Endodermal cell (in vitro differentiated cells): ENCODE measurements at regions not wholly inside any gene's neighbourhood (a gene's known extent, or its start where the extent isn't known, plus 50 kb on each side); places are given as distances from the start of the nearest gene placed in this dataset.
A peak's percentile ranks its signal among the peaks of the same experiment; 100 is the strongest.

Experiments used
- DNase-seq: peaks from one replicate; pipeline ENCODE4 v3.0.0-alpha.2; 2017
- H3K27ac ChIP-seq: 2 replicates; pipeline ENCODE4 v1.5.1; 2013; ENCODE audit warnings: mild to moderate bottlenecking, low read depth, low read length, moderate library complexity
- H3K27me3 ChIP-seq: 2 replicates; pipeline ENCODE4 v1.6.1; 2013; ENCODE audit warnings: mild to moderate bottlenecking, low read length, moderate library complexity; ENCODE audit not compliant: insufficient read depth, control insufficient read depth, poor library complexity, severe bottlenecking
- H3K36me3 ChIP-seq: 2 replicates; pipeline ENCODE4 v1.7.0; 2013; ENCODE audit warnings: mild to moderate bottlenecking, low read length, moderate library complexity; ENCODE audit not compliant: control insufficient read depth, insufficient read depth
- H3K4me1 ChIP-seq: one replicate; pipeline ENCODE4 v1.7.0; 2013; ENCODE audit warnings: low read length; ENCODE audit not compliant: control insufficient read depth, insufficient read depth
- H3K4me3 ChIP-seq: 2 replicates; pipeline ENCODE4 v1.5.1; 2013; ENCODE audit warnings: mild to moderate bottlenecking, low read length, moderate library complexity
- H3K9ac ChIP-seq: 2 replicates; pipeline ENCODE4 v1.6.1; 2013; ENCODE audit warnings: mild to moderate bottlenecking, low read length, moderate library complexity; ENCODE audit not compliant: poor library complexity, severe bottlenecking; ENCODE audit errors: extremely low read depth
- H3K9me3 ChIP-seq: 2 replicates; pipeline ENCODE4 v1.6.1; 2013; ENCODE audit warnings: mild to moderate bottlenecking, low read length, moderate library complexity; ENCODE audit not compliant: control insufficient read depth
- H3K27ac Mint-ChIP-seq: 2 replicates; pipeline ENCODE4 v1.8.0; 2020; ENCODE audit warnings: mixed read lengths
- H3K27me3 Mint-ChIP-seq: 2 replicates; pipeline ENCODE4 v1.8.0; 2021; ENCODE audit warnings: mild to moderate bottlenecking, mixed read lengths; ENCODE audit not compliant: insufficient read depth
- H3K36me3 Mint-ChIP-seq: 2 replicates; pipeline ENCODE4 v1.8.0; 2020; ENCODE audit warnings: low read depth, mixed read lengths
- H3K4me1 Mint-ChIP-seq: 2 replicates; pipeline ENCODE4 v1.8.0; 2020; ENCODE audit warnings: mixed read lengths
- H3K4me3 Mint-ChIP-seq: 2 replicates; pipeline ENCODE4 v1.8.0; 2020; ENCODE audit warnings: mild to moderate bottlenecking, moderate library complexity, mixed read lengths
- H3K9me3 Mint-ChIP-seq: 2 replicates; pipeline ENCODE4 v1.8.0; 2020; ENCODE audit warnings: mild to moderate bottlenecking, mixed read lengths
- CTCF ChIP-seq: fragments of 200-600 bp; sonication (generic); conservative IDR thresholded peaks from 2 replicates; pipeline ENCODE4 v1.5.0; 2021; ENCODE audit warnings: antibody characterized with exemption, mild to moderate bottlenecking
- WGBS, 2 experiments: methylation state at CpG; one replicate each; pipeline versions ENCODE4 v1.1.5 to v1.1.7; 2013; ENCODE audit warnings: missing lambda C conversion rate in 2 of 2, mixed read lengths in 1 of 2; ENCODE audit not compliant: insufficient coverage in 1 of 2, insufficient read length in 1 of 2; 5-methylcytosine and 5-hydroxymethylcytosine counted together

GRCh38 chr18:54755456-54755855 is 72.8 kb upstream of the RAB27B start:
- TF ChIP-seq CTCF: no peak
- no peak overlapping the region for H3K27ac Mint-ChIP-seq
- no peaks in the 10 kb centered on the region for H3K36me3 ChIP-seq
- H3K9me3 ChIP-seq: peaks cover 5% of the 10 kb centered on the region
- no peak overlapping the region for H3K27ac ChIP-seq
- H3K4me3 Mint-ChIP-seq: no peak overlapping the region
- H3K27me3 ChIP-seq: no peaks in the 10 kb centered on the region
- no peaks in the 10 kb centered on the region for H3K27me3 Mint-ChIP-seq
- DNase-seq: no peak
- H3K36me3 Mint-ChIP-seq: no peaks in the 10 kb centered on the region
- peaks cover 24% of the 10 kb centered on the region for H3K4me1 Mint-ChIP-seq
- H3K9me3 Mint-ChIP-seq: peaks cover 9% of the 10 kb centered on the region
- peaks cover 6% of the 10 kb centered on the region for H3K4me1 ChIP-seq
- H3K9ac ChIP-seq: no peak overlapping the region
- H3K4me3 ChIP-seq: no peak overlapping the region

GRCh38 chr18:54762386-54762785 is 65.9 kb upstream of the RAB27B start:
- Histone ChIP-seq H3K4me3 (no peak overlapping the region), H3K27ac (no peak overlapping the region), H3K9me3 (peaks cover 5% of the 10 kb centered on the region), H3K36me3 (no peaks in the 10 kb centered on the region), H3K4me1 (peaks cover 3% of the 10 kb centered on the region), H3K27me3 (no peaks in the 10 kb centered on the region), H3K9ac (no peak overlapping the region)
- DNase-seq: no peak
- H3K4me3 Mint-ChIP-seq: no peak overlapping the region
- no peaks in the 10 kb centered on the region for H3K27me3 Mint-ChIP-seq
- peaks cover 9% of the 10 kb centered on the region for H3K9me3 Mint-ChIP-seq
- peak overlapping the region; percentile 28 for H3K27ac Mint-ChIP-seq
- no peak for TF ChIP-seq CTCF
- peaks cover 44% of the 10 kb centered on the region for H3K4me1 Mint-ChIP-seq
- whole genome bisulfite sequencing, 2 experiments: 78 to 84% methylated on average over 4 to 5 of the region's 5 CpGs
- H3K36me3 Mint-ChIP-seq: no peaks in the 10 kb centered on the region

- no peak overlapping the region for H3K9ac ChIP-seq
- WGBS, 2 experiments: 86 to 90% methylated on average over 2 to 3 of the region's 3 CpGs
- H3K4me1 Mint-ChIP-seq: peaks cover 49% of the 10 kb centered on the region
- H3K9me3 Mint-ChIP-seq: peaks cover 4% of the 10 kb centered on the region
- no peak overlapping the region for H3K27ac ChIP-seq
- peaks cover 3% of the 10 kb centered on the region for H3K4me1 ChIP-seq
- no peak for TF ChIP-seq CTCF
- DNase-seq: no peak
- no peaks in the 10 kb centered on the region for H3K27me3 Mint-ChIP-seq
- H3K27ac Mint-ChIP-seq: no peak overlapping the region
- H3K4me3 ChIP-seq: no peak overlapping the region
- H3K36me3 Mint-ChIP-seq: no peaks in the 10 kb centered on the region
- no peak overlapping the region for H3K4me3 Mint-ChIP-seq
- H3K9me3 ChIP-seq: no peaks in the 10 kb centered on the region
- H3K27me3 ChIP-seq: no peaks in the 10 kb centered on the region
- no peaks in the 10 kb centered on the region for H3K36me3 ChIP-seq
Observed at GRCh38 chr18:54764786-54765185, 63.5 kb upstream of the RAB27B start.
